ENCODE measurements at regions not wholly inside any gene's neighbourhood (a gene's known extent, or its start where the extent isn't known, plus 50 kb on each side); places are given as distances from the start of the nearest gene placed in this dataset.
A peak's percentile ranks its signal among the peaks of the same experiment; 100 is the strongest.

DNA sequence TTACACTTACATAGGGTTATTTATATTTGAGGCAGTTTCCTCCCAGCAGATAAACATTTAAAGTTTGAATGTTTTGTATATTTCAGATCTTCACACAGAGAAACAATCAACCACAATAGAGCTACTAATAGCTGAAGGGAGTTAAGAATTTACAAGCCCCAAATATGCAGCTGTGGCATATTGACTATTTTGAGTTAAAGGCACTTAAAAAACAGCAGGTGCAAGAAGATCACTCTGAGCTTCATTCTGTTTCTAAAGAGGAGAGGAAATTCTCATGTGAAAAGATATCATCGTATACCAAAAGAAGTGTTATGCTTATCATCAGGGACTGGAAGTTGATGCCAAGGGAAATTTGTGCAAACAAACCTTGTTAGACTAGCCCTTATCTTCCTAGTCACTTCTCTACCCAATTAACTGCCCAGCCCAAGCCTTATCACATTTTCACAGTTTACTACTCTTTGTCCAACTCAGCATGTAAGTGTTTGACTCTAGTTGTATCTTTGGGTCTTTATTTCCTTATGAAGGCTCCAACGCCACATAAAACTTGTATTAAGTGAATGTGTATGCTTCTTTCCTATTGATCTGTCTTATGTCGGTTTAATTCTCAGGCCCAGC is 66.3 kb upstream of the COG2 start:
- no peak for DNase-seq (ENCODE audit: unreplicated experiment)
- ChIA-PET POLR2A (interaction anchor here (1.4 kb wide), 1 partner anchor 14 kb away, joined by 3 read pairs; no protein-coding TSS in a partner anchor), CTCF (interaction anchor here (1.1 to 1.8 kb wide), 4 partner anchors 9 to 67 kb away, joined by 4 to 6 read pairs (median 4); partner anchors contain the start of gene COG2)
- TF ChIP-seq, protein P1, sequence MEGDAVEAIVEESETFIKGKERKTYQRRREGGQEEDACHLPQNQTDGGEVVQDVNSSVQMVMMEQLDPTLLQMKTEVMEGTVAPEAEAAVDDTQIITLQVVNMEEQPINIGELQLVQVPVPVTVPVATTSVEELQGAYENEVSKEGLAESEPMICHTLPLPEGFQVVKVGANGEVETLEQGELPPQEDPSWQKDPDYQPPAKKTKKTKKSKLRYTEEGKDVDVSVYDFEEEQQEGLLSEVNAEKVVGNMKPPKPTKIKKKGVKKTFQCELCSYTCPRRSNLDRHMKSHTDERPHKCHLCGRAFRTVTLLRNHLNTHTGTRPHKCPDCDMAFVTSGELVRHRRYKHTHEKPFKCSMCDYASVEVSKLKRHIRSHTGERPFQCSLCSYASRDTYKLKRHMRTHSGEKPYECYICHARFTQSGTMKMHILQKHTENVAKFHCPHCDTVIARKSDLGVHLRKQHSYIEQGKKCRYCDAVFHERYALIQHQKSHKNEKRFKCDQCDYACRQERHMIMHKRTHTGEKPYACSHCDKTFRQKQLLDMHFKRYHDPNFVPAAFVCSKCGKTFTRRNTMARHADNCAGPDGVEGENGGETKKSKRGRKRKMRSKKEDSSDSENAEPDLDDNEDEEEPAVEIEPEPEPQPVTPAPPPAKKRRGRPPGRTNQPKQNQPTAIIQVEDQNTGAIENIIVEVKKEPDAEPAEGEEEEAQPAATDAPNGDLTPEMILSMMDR (IDR thresholded peaks at IDR 0.05; ENCODE audit: unreplicated experiment) = no peak
- Mint-ChIP-seq H3K4me1 (ENCODE audit: insufficient read depth, unreplicated experiment) (peaks cover 10% of the 10 kb centered on the region), H3K27ac (ENCODE audit: low read depth, unreplicated experiment) (no peak overlapping the region), H3K4me3 (ENCODE audit: unreplicated experiment) (no peak overlapping the region), H3K9me3 (ENCODE audit: unreplicated experiment) (no peaks in the 10 kb centered on the region), H3K27me3 (ENCODE audit: insufficient read depth, unreplicated experiment) (peaks cover 25% of the 10 kb centered on the region), H3K36me3 (ENCODE audit: insufficient read depth, unreplicated experiment) (no peaks in the 10 kb centered on the region)
- BruUV-seq (replicated peaks) = no TSS peak
- intact Hi-C loops (cut with micrococcal nuclease) = no loop called here

DNA sequence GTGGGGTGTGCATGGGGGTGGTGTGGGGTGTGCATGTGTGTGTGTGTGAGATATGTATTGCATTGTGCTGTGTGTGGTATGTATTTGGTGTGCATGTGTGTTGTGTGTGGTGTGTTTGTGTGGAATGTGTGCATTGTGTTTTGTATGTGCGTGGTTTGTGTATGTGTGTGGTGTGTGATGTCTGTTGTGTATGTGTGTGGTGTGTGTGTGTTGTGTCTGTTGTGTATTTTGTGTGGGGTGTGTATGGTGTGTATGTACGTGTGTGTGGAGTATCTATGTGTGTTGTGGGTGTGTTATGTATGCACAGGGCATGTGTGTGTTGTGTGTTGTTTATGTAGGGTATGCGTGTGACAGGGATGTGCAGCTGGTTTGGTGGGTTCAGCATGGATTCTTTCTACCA is 67.8 kb upstream of the COG2 start:
- no peak overlapping the region for H3K27ac Mint-ChIP-seq (ENCODE audit: low read depth, unreplicated experiment)
- intact Hi-C loops (cut with micrococcal nuclease) = no loop called here

DNA sequence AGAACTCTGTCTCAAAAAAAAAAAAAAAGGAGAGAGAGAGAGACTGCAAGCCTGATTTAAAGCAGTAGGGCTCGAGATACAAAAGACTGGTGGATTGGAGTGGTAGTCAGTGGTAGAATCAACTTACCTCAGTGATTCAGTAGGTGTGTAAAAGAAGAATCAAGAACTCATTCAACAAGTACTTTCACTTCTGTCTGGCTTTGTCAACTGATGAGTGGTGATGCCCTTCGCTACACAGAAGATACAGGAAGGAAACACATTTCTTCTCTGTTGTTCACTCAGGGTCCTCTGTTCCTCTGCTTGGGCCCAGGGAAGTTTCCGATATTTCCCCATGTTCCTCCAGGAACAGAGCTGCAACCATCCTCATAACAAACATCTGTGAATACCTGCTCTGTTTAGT is 68.6 kb upstream of the COG2 start:
- Mint-ChIP-seq H3K4me3 (ENCODE audit: unreplicated experiment) (no peak overlapping the region), H3K27me3 (ENCODE audit: insufficient read depth, unreplicated experiment) (peaks cover 23% of the 10 kb centered on the region), H3K27ac (ENCODE audit: low read depth, unreplicated experiment) (no peak overlapping the region), H3K36me3 (ENCODE audit: insufficient read depth, unreplicated experiment) (no peaks in the 10 kb centered on the region), H3K4me1 (ENCODE audit: insufficient read depth, unreplicated experiment) (peaks cover 14% of the 10 kb centered on the region), H3K9me3 (ENCODE audit: unreplicated experiment) (no peaks in the 10 kb centered on the region)
- ChIA-PET POLR2A (interaction anchor here (0.6 to 1.4 kb wide), 2 partner anchors 10 to 84 kb away, joined by 3 read pairs; no protein-coding TSS in a partner anchor), CTCF (interaction anchor here (1.1 kb wide), 1 partner anchor 10 kb away, joined by 3 read pairs; no protein-coding TSS in a partner anchor)
- TF ChIP-seq, protein P1 (IDR thresholded peaks at IDR 0.05; ENCODE audit: unreplicated experiment) = no peak
- no peak for DNase-seq (ENCODE audit: unreplicated experiment)
- no TSS peak for BruUV-seq (replicated peaks)
- intact Hi-C loops (cut with micrococcal nuclease) = no loop called here

More for the DNA sequence above, 67.8 kb upstream of the COG2 start:
- Mint-ChIP-seq H3K27me3 (ENCODE audit: insufficient read depth, unreplicated experiment) (peaks cover 25% of the 10 kb centered on the region), H3K4me3 (ENCODE audit: unreplicated experiment) (no peak overlapping the region), H3K4me1 (ENCODE audit: insufficient read depth, unreplicated experiment) (peaks cover 13% of the 10 kb centered on the region), H3K36me3 (ENCODE audit: insufficient read depth, unreplicated experiment) (no peaks in the 10 kb centered on the region), H3K9me3 (ENCODE audit: unreplicated experiment) (no peaks in the 10 kb centered on the region)
- no TSS peak for BruUV-seq (replicated peaks)
- POLR2A ChIA-PET = interaction anchor here (0.6 to 1.4 kb wide), 3 partner anchors 11 to 85 kb away, joined by 3 to 4 read pairs (median 3); no protein-coding TSS in a partner anchor
- CTCF ChIA-PET = interaction anchor here (0.5 to 1.8 kb wide), 2 partner anchors 9 to 99 kb away, joined by 3 to 5 read pairs; no protein-coding TSS in a partner anchor
- no peak for DNase-seq (ENCODE audit: unreplicated experiment)
- TF ChIP-seq, protein P1 (IDR thresholded peaks at IDR 0.05; ENCODE audit: unreplicated experiment) = no peak

DNA sequence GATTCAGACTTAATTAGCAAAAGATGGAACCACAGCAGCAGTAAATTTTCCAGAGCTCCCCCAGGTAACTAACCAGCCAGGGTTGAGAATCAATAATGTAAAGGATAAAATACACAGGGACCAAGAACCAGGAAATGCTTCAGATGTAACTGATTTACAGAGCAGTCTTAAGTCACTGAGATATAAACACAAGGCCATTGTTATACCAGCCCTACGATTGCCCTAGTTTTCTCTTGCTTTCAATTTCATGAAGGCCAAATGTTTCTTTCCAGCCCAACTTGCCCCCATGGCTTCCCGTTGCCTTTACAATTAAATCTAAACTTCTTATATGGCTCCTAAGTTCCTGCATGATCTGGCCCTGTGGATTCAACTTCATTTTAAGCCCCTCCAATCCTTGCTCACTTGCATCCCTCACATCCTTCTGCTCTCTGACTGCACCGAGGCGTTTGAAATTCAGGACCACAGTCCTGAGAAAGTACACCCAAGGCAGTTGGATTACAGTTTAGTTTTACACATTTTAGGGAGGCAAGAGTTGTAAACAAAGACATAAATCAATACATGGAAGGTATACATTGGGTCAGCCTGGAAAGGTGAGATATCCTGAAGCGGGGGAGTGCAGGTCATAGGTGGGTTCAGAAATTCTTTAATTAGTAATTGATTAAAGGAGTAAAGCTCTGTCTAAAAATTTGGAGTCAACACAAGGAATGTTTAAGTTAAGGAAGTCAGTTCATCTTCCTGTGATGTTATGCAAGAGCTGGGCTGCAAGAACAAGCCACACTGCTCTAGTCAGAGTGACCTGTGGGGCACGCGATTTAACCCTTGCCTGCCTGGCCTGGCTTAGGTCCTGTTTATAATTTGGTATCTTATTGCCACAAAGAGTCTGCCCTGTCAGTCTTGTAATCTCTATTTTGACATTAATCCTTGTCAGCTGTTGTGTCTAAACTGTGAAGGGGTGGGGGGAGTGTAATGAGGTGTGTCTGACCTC is 69.9 kb upstream of the COG2 start:
- ChIA-PET CTCF (interaction anchor here (0.7 to 1.1 kb wide), 2 partner anchors 11 to 18 kb away, joined by 3 to 5 read pairs; no protein-coding TSS in a partner anchor), POLR2A (interaction anchor here (0.8 to 1.2 kb wide), 2 partner anchors 13 to 71 kb away, joined by 3 to 4 read pairs; no protein-coding TSS in a partner anchor)
- TF ChIP-seq, protein P1 (IDR thresholded peaks at IDR 0.05; ENCODE audit: unreplicated experiment) = no peak
- no TSS peak for BruUV-seq (replicated peaks)
- Mint-ChIP-seq H3K36me3 (ENCODE audit: insufficient read depth, unreplicated experiment) (no peaks in the 10 kb centered on the region), H3K9me3 (ENCODE audit: unreplicated experiment) (no peaks in the 10 kb centered on the region), H3K27me3 (ENCODE audit: insufficient read depth, unreplicated experiment) (peaks cover 12% of the 10 kb centered on the region), H3K27ac (ENCODE audit: low read depth, unreplicated experiment) (no peak overlapping the region), H3K4me1 (ENCODE audit: insufficient read depth, unreplicated experiment) (peaks cover 26% of the 10 kb centered on the region), H3K4me3 (ENCODE audit: unreplicated experiment) (no peak overlapping the region)
- intact Hi-C loops (cut with micrococcal nuclease) = no loop called here
- peak; percentile 47 for DNase-seq (ENCODE audit: unreplicated experiment)

Measured in MCF 10A (cell line).